ENCODE measurements at regions not wholly inside any gene's neighbourhood (a gene's known extent, or its start where the extent isn't known, plus 50 kb on each side); places are given as distances from the start of the nearest gene placed in this dataset.

DNA sequence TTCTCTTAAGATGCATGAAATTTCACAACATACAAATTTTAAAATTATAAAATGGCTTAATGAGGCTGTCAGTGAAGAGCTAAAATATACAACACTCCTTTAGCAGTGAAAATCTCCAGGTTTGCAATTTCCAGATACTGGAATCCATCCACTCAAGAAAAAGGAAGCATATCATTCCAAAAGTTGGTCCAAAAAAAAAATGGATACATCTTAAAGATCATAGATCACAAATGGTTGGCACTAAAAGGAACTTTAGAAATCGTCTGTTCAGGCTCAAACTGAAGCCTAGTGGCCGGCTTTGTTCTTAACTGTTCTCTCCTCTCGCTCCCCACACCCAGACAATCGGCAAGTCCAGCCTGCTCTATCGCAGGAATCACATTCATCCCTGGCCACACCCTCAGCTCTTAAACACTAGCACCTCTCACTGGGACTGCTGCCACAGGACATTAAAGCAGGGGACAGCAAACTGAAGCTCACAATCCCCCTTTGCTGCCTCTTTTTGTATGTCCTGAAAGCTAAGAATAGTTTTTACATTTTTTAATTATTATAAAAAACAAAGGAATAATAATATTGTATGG lies 130.3 kb upstream of the CDIN1 start:
- TF ChIP-seq, protein P1, sequence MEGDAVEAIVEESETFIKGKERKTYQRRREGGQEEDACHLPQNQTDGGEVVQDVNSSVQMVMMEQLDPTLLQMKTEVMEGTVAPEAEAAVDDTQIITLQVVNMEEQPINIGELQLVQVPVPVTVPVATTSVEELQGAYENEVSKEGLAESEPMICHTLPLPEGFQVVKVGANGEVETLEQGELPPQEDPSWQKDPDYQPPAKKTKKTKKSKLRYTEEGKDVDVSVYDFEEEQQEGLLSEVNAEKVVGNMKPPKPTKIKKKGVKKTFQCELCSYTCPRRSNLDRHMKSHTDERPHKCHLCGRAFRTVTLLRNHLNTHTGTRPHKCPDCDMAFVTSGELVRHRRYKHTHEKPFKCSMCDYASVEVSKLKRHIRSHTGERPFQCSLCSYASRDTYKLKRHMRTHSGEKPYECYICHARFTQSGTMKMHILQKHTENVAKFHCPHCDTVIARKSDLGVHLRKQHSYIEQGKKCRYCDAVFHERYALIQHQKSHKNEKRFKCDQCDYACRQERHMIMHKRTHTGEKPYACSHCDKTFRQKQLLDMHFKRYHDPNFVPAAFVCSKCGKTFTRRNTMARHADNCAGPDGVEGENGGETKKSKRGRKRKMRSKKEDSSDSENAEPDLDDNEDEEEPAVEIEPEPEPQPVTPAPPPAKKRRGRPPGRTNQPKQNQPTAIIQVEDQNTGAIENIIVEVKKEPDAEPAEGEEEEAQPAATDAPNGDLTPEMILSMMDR (IDR thresholded peaks at IDR 0.05; ENCODE audit: insufficient read depth, low read depth, low read length), result no peak
- TF ChIP-seq EZH2 (IDR thresholded peaks at IDR 0.05; ENCODE audit: insufficient read depth, low read length), result no peak

All from astrocyte (in vitro differentiated cells and primary cell).